ENCODE measurements at regions not wholly inside any gene's neighbourhood (a gene's known extent, or its start where the extent isn't known, plus 50 kb on each side); places are given as distances from the start of the nearest gene placed in this dataset.

DNA sequence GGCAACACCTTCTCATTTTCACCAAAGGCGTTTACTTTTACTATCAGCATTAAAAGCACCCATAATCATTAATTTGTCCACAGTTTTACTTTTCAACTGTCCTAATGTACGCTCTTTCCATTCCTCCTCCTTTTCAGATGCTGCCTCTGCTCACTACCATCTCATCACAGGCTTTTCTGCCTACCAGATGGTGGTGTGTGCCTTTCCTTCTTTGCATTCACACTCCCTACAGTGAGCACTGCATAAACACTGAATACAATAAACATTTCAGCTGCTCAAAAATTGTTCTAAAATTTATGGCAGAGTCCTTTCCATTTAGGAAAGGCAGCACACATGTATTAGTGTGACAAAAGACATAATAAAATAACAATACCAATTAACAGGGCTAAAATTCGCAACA is 435.7 kb downstream of the GXYLT1 start:
- H3K36me3 ChIP-seq, result no peaks in the 10 kb centered on the region
- H3K27ac ChIP-seq, result no peak overlapping the region
- H3K4me1 ChIP-seq, result no peaks in the 10 kb centered on the region
- TF ChIP-seq, protein P1, sequence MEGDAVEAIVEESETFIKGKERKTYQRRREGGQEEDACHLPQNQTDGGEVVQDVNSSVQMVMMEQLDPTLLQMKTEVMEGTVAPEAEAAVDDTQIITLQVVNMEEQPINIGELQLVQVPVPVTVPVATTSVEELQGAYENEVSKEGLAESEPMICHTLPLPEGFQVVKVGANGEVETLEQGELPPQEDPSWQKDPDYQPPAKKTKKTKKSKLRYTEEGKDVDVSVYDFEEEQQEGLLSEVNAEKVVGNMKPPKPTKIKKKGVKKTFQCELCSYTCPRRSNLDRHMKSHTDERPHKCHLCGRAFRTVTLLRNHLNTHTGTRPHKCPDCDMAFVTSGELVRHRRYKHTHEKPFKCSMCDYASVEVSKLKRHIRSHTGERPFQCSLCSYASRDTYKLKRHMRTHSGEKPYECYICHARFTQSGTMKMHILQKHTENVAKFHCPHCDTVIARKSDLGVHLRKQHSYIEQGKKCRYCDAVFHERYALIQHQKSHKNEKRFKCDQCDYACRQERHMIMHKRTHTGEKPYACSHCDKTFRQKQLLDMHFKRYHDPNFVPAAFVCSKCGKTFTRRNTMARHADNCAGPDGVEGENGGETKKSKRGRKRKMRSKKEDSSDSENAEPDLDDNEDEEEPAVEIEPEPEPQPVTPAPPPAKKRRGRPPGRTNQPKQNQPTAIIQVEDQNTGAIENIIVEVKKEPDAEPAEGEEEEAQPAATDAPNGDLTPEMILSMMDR (IDR thresholded peaks at IDR 0.05), result no peak
- no peak for TF ChIP-seq POLR2A (IDR thresholded peaks at IDR 0.05)
- no peaks in the 10 kb centered on the region for H3K27me3 ChIP-seq
- no peaks in the 10 kb centered on the region for H3K9me3 ChIP-seq
- H3K4me3 ChIP-seq, result no peak overlapping the region
- no peak for DNase-seq
- intact Hi-C loops (cut with DNase I; ENCODE audit: low total_unique reads), result no loop called here

DNA sequence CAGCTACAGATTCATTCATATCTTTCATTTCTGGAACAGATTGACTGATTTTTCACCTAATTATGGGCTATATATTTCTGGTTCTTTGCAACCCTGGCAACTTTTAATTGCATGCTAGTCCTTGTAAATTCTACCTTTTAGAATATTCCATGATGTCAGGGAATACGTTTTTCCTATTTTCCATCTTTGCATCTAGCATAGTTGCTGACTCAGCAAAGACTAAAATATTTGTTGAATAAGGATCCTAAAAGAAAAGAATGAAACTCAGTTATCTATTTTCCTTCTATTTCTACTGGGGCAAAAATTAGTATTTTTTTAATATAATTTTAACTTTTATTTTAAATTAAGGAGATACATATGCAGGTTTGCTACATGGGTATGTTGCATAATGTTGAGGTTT is 438.3 kb downstream of the GXYLT1 start:
- intact Hi-C loops (cut with DNase I; ENCODE audit: low total_unique reads), result no loop called here
- TF ChIP-seq, protein P1 (IDR thresholded peaks at IDR 0.05), result no peak
- TF ChIP-seq POLR2A (IDR thresholded peaks at IDR 0.05), result no peak
- Histone ChIP-seq H3K27me3 (no peaks in the 10 kb centered on the region), H3K4me3 (no peak overlapping the region), H3K4me1 (no peaks in the 10 kb centered on the region), H3K9me3 (no peaks in the 10 kb centered on the region), H3K36me3 (no peaks in the 10 kb centered on the region), H3K27ac (no peak overlapping the region)
- DNase-seq, result no peak

- Histone ChIP-seq H3K9me3 (no peaks in the 10 kb centered on the region), H3K4me3 (no peak overlapping the region), H3K27me3 (no peaks in the 10 kb centered on the region), H3K27ac (no peak overlapping the region), H3K36me3 (no peaks in the 10 kb centered on the region), H3K4me1 (no peaks in the 10 kb centered on the region)
- no peak for DNase-seq
- intact Hi-C loops (cut with DNase I; ENCODE audit: low total_unique reads), result no loop called here
- TF ChIP-seq, protein P1 (IDR thresholded peaks at IDR 0.05), result no peak
- no peak for TF ChIP-seq POLR2A (IDR thresholded peaks at IDR 0.05)
These were observed 442.6 kb downstream of the GXYLT1 start for GRCh38 chr12:41701943-41702601.

DNA sequence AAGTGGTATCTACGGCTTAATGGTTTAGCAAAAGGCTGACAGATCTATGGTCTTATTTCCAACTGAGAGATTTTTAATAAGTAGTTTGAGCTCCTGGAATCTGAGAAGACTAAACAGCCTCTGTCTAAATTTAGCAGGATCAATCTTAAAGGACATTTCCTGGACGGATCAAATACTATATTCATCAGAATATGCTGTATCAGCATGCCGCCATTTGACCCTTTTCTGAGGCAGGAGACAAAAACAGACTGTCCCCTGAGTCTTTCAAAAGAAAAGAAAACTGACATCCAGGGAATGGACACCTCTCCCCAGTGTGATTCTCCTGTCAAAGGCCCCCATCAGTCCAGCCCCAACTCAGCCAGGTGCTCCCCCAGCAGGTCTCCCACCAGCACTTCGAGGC is 443.7 kb downstream of the GXYLT1 start:
- DNase-seq, result no peak
- H3K36me3 ChIP-seq, result no peaks in the 10 kb centered on the region
- H3K4me1 ChIP-seq, result no peaks in the 10 kb centered on the region
- H3K27ac ChIP-seq, result no peak overlapping the region
- H3K4me3 ChIP-seq, result no peak overlapping the region
- no peaks in the 10 kb centered on the region for H3K9me3 ChIP-seq
- H3K27me3 ChIP-seq, result no peaks in the 10 kb centered on the region
- intact Hi-C loops (cut with DNase I; ENCODE audit: low total_unique reads), result no loop called here
- TF ChIP-seq, protein P1 (IDR thresholded peaks at IDR 0.05), result no peak
- no peak for TF ChIP-seq POLR2A (IDR thresholded peaks at IDR 0.05)

GRCh38 chr12:41699658-41700057 is 445.0 kb downstream of the GXYLT1 start:
- Histone ChIP-seq H3K4me1 (no peaks in the 10 kb centered on the region), H3K27ac (no peak overlapping the region), H3K4me3 (no peak overlapping the region), H3K27me3 (no peaks in the 10 kb centered on the region), H3K36me3 (no peaks in the 10 kb centered on the region), H3K9me3 (no peaks in the 10 kb centered on the region)
- TF ChIP-seq, protein P1 (IDR thresholded peaks at IDR 0.05), result no peak
- TF ChIP-seq POLR2A (IDR thresholded peaks at IDR 0.05), result no peak
- DNase-seq, result no peak
- intact Hi-C loops (cut with DNase I; ENCODE audit: low total_unique reads), result no loop called here

All from uterus (tissue), 3 donors.